Cardiac muscle cell (in vitro differentiated cells and primary cell): ENCODE measurements at regions not wholly inside any gene's neighbourhood (a gene's known extent, or its start where the extent isn't known, plus 50 kb on each side); places are given as distances from the start of the nearest gene placed in this dataset.

Experiments
- DNase-seq, 2 donors: peaks; one replicate each; pipeline versions ENCODE4 v3.0.0 to v3.0.0-alpha.2; 2010 to 2017; ENCODE audit warnings: low read depth in 1 of 2, low spot score in 1 of 2
- H3K27ac ChIP-seq: fragments of 200-600 bp; sonication (generic); 2 replicates; pipeline ENCODE4 v1.5.1; 2016
- H3K27me3 ChIP-seq: fragments of 200-600 bp; sonication (generic); 2 replicates; pipeline ENCODE4 v1.6.0; 2016; ENCODE audit warnings: control low read depth
- H3K36me3 ChIP-seq: fragments of 200-600 bp; sonication (generic); 2 replicates; pipeline ENCODE4 v1.5.1; 2016; ENCODE audit warnings: control low read depth
- H3K4me1 ChIP-seq: fragments of 200-600 bp; sonication (generic); 2 replicates; pipeline ENCODE4 v1.8.1; 2017; ENCODE audit warnings: low read depth, mild to moderate bottlenecking, mixed run types
- H3K4me3 ChIP-seq: fragments of 200-600 bp; sonication (generic); 2 replicates; pipeline ENCODE4 v1.5.1; 2016; ENCODE audit warnings: mild to moderate bottlenecking
- H3K9me3 ChIP-seq: fragments of 200-600 bp; sonication (generic); 2 replicates; pipeline ENCODE4 v1.5.1; 2017; ENCODE audit warnings: low read depth, mild to moderate bottlenecking, control low read depth
- TF ChIP-seq, protein P1 (sequence below): IDR thresholded peaks from 2 replicates; pipeline ENCODE4 v1.5.1; 2012; ENCODE audit warnings: low read depth, mild to moderate bottlenecking, low read length

DNA sequence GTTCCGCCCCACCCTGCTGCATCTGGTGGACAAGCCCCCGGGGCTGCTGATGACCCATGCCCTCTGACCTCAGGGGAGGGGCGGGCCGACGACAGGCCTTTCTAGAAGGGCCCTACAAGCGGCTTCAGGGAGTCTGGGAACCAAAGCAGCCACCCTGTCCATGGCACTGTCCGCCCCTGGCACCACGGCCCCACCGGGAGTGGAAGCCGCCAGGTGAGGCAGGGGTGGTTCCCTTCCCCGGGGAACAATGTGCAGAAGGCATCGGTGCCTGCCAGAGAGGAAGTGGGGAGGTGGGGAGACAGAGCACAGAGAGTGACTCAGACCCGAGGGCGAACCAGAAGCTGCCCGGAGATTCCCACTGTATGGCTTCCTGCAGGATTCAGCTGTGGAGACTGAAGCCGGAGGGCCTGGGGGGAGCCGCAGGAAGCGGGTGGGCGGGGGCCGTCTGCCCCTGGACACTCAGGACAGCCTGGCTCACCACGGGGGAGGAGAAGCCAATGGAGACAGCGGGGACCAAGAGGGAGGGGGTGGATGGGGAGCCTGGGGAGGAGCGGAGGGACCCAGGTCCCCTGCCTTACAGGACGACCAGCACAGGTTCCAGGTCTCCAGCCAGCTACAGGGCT, 134.0 kb downstream of the TPRA1 start:
- Histone ChIP-seq H3K4me3 (no peak overlapping the region), H3K27me3 (peaks cover 78% of the 10 kb centered on the region), H3K9me3 (no peaks in the 10 kb centered on the region), H3K4me1 (no peaks in the 10 kb centered on the region), H3K36me3 (no peaks in the 10 kb centered on the region), H3K27ac (no peak overlapping the region)
- DNase-seq = peak in 1 of 2 donors; percentile 63
- TF ChIP-seq, protein P1, sequence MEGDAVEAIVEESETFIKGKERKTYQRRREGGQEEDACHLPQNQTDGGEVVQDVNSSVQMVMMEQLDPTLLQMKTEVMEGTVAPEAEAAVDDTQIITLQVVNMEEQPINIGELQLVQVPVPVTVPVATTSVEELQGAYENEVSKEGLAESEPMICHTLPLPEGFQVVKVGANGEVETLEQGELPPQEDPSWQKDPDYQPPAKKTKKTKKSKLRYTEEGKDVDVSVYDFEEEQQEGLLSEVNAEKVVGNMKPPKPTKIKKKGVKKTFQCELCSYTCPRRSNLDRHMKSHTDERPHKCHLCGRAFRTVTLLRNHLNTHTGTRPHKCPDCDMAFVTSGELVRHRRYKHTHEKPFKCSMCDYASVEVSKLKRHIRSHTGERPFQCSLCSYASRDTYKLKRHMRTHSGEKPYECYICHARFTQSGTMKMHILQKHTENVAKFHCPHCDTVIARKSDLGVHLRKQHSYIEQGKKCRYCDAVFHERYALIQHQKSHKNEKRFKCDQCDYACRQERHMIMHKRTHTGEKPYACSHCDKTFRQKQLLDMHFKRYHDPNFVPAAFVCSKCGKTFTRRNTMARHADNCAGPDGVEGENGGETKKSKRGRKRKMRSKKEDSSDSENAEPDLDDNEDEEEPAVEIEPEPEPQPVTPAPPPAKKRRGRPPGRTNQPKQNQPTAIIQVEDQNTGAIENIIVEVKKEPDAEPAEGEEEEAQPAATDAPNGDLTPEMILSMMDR = no peak

DNA sequence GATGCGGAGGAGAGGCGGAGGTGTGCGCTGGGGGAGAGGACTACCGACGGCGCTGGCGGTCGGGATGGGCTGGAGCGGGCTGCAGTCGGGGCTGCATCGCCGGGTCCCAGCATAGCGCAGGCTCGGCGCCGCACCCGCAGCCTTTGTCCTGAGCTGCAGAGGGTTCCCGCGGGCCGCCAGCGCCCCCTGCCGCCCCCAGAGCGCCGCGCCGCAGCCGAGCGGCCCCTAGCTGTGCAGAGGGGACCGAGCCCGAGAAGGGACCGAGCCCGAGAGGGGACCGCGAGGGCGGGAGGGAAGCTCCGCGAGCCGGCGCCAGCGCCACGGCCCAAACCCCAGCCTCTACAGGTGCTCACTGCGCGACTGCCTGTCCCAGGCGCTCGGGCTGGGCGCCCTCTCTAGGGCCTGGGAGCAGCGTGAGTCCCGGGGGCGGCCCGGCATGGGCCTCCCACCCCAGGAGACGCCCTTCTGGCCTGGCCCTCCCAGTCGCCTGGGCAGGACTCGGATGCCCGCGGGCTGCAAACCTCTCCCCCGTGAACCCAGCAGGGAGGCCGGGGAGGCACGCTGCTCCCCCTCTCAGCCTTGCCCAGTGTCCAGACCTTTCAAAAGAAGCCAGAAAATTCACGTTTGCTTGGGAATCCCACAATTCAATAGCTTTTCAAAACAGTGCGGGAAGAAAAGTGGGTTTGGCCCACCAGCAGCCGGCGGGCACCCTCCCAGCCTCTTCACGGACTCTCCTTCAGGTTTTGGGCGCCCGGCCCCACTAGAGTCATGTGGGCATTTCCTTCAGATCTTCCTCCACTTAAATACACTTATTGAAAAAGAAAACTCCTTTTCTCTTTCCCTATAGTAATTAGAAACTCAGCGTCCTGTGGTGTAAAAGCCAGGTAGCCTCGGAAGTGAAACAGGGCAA, 134.7 kb downstream of the TPRA1 start:
- Histone ChIP-seq H3K27ac (no peak overlapping the region), H3K36me3 (no peaks in the 10 kb centered on the region), H3K27me3 (peaks cover 75% of the 10 kb centered on the region), H3K4me3 (no peak overlapping the region), H3K9me3 (no peaks in the 10 kb centered on the region), H3K4me1 (no peaks in the 10 kb centered on the region)
- DNase-seq = peak; percentile 68 to 86
- TF ChIP-seq, protein P1 = peak; percentile 91

DNA sequence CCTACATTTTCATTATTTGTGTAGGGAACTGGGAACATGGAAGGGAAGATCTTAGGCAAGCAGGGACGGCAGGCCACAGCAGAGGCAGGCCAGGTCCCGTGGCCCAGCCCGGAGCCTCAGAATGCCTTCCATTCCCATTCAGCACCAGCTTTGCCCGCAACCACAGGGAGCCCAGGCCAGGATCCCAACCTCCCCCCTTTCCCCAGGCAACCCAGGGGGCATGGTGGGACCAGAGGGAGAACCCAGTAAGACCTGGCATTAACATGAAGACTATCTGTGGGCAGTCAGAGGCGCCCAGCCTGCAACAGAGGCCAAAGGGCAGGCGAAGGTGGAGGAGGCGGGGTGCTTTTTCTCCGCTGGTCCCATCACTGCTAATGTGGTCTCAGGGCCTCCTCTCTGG, 135.6 kb downstream of the TPRA1 start:
- Histone ChIP-seq H3K9me3 (no peaks in the 10 kb centered on the region), H3K36me3 (no peaks in the 10 kb centered on the region), H3K4me1 (no peaks in the 10 kb centered on the region), H3K27ac (no peak overlapping the region), H3K27me3 (peaks cover 77% of the 10 kb centered on the region), H3K4me3 (no peak overlapping the region)
- no peak for DNase-seq
- TF ChIP-seq, protein P1 = no peak

DNA sequence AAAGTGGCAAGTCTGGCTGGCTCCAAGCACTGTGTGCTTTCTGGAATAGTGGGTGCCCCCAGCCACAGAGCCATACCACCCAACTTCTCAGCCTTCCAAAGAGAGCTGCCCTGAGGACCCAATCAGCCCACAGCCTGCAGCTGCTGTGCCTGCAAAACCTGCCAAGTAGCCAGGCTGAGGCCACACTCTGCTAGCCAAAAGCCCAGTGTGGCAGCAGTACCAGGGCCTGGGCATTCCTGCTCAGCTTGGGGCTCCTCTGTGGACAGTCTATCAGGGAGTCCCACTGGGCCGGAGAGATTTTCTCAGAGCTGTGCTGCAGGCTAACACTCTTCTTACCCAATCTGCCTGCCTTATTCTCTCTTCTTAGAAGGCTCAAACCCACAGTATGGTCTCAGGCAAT, 136.5 kb downstream of the TPRA1 start:
- no peak for DNase-seq
- H3K27me3 ChIP-seq = peaks cover 81% of the 10 kb centered on the region

DNA sequence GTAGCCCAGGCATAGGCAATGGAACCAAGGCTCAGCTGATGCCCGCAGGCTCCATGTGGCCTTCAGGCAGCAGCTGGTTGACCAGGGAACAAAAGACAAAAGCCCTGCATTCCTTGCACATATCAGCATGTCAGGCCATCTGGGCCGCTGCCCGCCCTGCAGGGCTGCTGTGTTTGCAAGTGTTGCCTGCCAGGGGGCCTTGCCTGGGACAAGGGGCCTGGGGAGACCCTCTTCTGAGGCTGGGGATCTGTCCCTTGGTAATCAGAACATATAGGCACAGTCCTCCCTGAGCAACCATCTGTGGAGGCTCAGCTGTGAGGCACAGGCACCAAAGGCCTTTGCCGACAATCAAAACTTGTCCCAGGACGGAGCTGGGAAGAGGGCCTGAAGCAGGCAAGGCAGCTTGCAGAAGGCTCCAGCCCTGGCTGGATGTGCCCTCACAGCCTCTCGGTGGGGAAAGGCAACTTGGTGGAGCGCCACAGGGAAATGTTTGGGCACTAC, 138.2 kb downstream of the TPRA1 start:
- Histone ChIP-seq H3K27me3 (peaks cover 67% of the 10 kb centered on the region), H3K4me1 (no peaks in the 10 kb centered on the region), H3K4me3 (no peak overlapping the region), H3K36me3 (no peaks in the 10 kb centered on the region), H3K27ac (no peak overlapping the region), H3K9me3 (no peaks in the 10 kb centered on the region)
- DNase-seq = no peak
- TF ChIP-seq, protein P1 = no peak

More for the DNA sequence above, 136.5 kb downstream of the TPRA1 start:
- Histone ChIP-seq H3K27ac (no peak overlapping the region), H3K9me3 (no peaks in the 10 kb centered on the region), H3K4me3 (no peak overlapping the region), H3K36me3 (no peaks in the 10 kb centered on the region), H3K4me1 (no peaks in the 10 kb centered on the region)
- TF ChIP-seq, protein P1 = no peak
